ENCODE measurements at regions not wholly inside any gene's neighbourhood (a gene's known extent, or its start where the extent isn't known, plus 50 kb on each side); places are given as distances from the start of the nearest gene placed in this dataset.

- no peak for TF ChIP-seq POLR2A (IDR thresholded peaks at IDR 0.05)
- no peak for TF ChIP-seq CTCF (IDR thresholded peaks at IDR 0.05)
- no peak for TF ChIP-seq POLR2AphosphoS5 (IDR thresholded peaks at IDR 0.05)
Observed at GRCh38 chr6:113049190-113049589, 702.1 kb downstream of the RFPL4B start.
